Activated CD8-positive, alpha-beta T cell treated with anti-CD3 and anti-CD28 coated beads for 36 hours (primary cell): ENCODE measurements at regions not wholly inside any gene's neighbourhood (a gene's known extent, or its start where the extent isn't known, plus 50 kb on each side); places are given as distances from the start of the nearest gene placed in this dataset.

Experiments
- ATAC-seq: fragments of 200-7000 bp; cut with Tn5 transposase; one replicate; pipeline ENCODE4 v1.10.0; 2021; ENCODE audit warnings: mild to moderate bottlenecking, moderate library complexity
- CTCF ChIA-PET: fragments of 350-600 bp; sonication (Branson Sonifier 250); formaldehyde crosslinking; loops from one replicate; lab custom pipeline; 2021; ENCODE audit warnings: antibody characterized with exemption; lab: Charles Lee
- POLR2A ChIA-PET: fragments of 350-600 bp; sonication (Branson Sonifier 250); formaldehyde crosslinking; loops from one replicate; lab custom pipeline; 2021; ENCODE audit warnings: antibody characterized with exemption; lab: Charles Lee
- DNase-seq: peaks from one replicate; pipeline ENCODE4 v3.0.0-alpha.2; 2020
- H3K27ac Mint-ChIP-seq: one replicate; pipeline ENCODE4 v1.8.0; 2021; ENCODE audit warnings: mild to moderate bottlenecking, mixed read lengths
- H3K27me3 Mint-ChIP-seq: one replicate; pipeline ENCODE4 v1.8.0; 2021; ENCODE audit warnings: mixed read lengths
- H3K36me3 Mint-ChIP-seq: one replicate; pipeline ENCODE4 v1.8.0; 2021; ENCODE audit warnings: low read depth, mixed read lengths
- H3K4me1 Mint-ChIP-seq: one replicate; pipeline ENCODE4 v1.8.0; 2021; ENCODE audit warnings: low read depth, mixed read lengths
- H3K4me3 Mint-ChIP-seq: one replicate; pipeline ENCODE4 v1.8.0; 2021; ENCODE audit warnings: mild to moderate bottlenecking, moderate library complexity, mixed read lengths
- H3K9me3 Mint-ChIP-seq: one replicate; pipeline ENCODE4 v1.8.0; 2021; ENCODE audit warnings: mixed read lengths
- intact Hi-C: fragments of 100-400 bp; cut with micrococcal nuclease; formaldehyde crosslinking; loops from one replicate; pipeline ENCODE4 v1.10.0; 2022
- TF ChIP-seq, protein P1 (sequence below): fragments of 200-600 bp; IDR thresholded peaks from one replicate; pipeline ENCODE4 v1.8.0; 2022; ENCODE audit warnings: antibody characterized with exemption, mild to moderate bottlenecking

GRCh38 chr16:56108724-56109123 is 82.6 kb upstream of the GNAO1 start:
- Mint-ChIP-seq H3K27ac (no peak overlapping the region), H3K36me3 (no peaks in the 10 kb centered on the region), H3K9me3 (no peaks in the 10 kb centered on the region), H3K4me3 (no peak overlapping the region), H3K4me1 (no peaks in the 10 kb centered on the region), H3K27me3 (peaks cover 1% of the 10 kb centered on the region)
- ChIA-PET CTCF (interaction anchor here (1.2 kb wide), 1 partner anchor 95 kb away, joined by 3 read pairs; no protein-coding TSS in a partner anchor), POLR2A (no interaction called here)
- ATAC-seq (no peak), DNase-seq (no peak)
- intact Hi-C loops, result no loop called here
- TF ChIP-seq, protein P1, sequence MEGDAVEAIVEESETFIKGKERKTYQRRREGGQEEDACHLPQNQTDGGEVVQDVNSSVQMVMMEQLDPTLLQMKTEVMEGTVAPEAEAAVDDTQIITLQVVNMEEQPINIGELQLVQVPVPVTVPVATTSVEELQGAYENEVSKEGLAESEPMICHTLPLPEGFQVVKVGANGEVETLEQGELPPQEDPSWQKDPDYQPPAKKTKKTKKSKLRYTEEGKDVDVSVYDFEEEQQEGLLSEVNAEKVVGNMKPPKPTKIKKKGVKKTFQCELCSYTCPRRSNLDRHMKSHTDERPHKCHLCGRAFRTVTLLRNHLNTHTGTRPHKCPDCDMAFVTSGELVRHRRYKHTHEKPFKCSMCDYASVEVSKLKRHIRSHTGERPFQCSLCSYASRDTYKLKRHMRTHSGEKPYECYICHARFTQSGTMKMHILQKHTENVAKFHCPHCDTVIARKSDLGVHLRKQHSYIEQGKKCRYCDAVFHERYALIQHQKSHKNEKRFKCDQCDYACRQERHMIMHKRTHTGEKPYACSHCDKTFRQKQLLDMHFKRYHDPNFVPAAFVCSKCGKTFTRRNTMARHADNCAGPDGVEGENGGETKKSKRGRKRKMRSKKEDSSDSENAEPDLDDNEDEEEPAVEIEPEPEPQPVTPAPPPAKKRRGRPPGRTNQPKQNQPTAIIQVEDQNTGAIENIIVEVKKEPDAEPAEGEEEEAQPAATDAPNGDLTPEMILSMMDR, result no peak

DNA sequence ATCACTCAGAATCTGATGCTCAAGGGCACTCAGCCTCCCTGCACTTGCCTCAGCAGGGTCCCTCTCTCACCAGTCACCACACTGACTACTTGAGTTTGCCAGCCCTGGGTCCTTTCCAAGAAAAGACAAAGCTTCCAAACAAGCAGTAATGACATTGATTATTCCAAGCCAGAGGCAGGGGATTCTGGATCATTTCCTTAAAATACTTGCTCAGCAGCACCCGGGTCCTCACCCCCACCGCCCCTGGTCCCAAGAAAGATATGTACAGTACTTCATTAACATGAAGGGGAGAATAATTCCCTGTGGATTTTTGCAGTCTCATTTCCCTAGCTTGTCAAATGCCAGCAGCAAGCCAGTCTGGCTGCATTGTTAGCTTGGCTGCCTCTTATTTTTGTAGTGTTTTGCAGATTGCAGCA is 83.2 kb upstream of the GNAO1 start:
- POLR2A ChIA-PET, result no interaction called here
- Mint-ChIP-seq H3K9me3 (no peaks in the 10 kb centered on the region), H3K27me3 (peaks cover 1% of the 10 kb centered on the region), H3K4me1 (no peaks in the 10 kb centered on the region), H3K4me3 (no peak overlapping the region), H3K36me3 (no peaks in the 10 kb centered on the region), H3K27ac (no peak overlapping the region)
- no peak for ATAC-seq
- CTCF ChIA-PET, result interaction anchor here (1.2 kb wide), 1 partner anchor 95 kb away, joined by 3 read pairs; no protein-coding TSS in a partner anchor
- TF ChIP-seq, protein P1, result no peak
- DNase-seq, result no peak
- intact Hi-C loops, result no loop called here

GRCh38 chr16:56106527-56106926 is 84.8 kb upstream of the GNAO1 start:
- peaks cover 1% of the 10 kb centered on the region for H3K27me3 Mint-ChIP-seq
- H3K9me3 Mint-ChIP-seq, result no peaks in the 10 kb centered on the region
- ATAC-seq (no peak), DNase-seq (no peak)
- intact Hi-C loops, result no loop called here
- no peak overlapping the region for H3K4me3 Mint-ChIP-seq
- no peaks in the 10 kb centered on the region for H3K4me1 Mint-ChIP-seq
- TF ChIP-seq, protein P1, result no peak
- H3K36me3 Mint-ChIP-seq, result no peaks in the 10 kb centered on the region
- H3K27ac Mint-ChIP-seq, result no peak overlapping the region
- ChIA-PET CTCF (no interaction called here), POLR2A (no interaction called here)

- POLR2A ChIA-PET, result no interaction called here
- no peak for DNase-seq
- CTCF ChIA-PET, result no interaction called here
Measured at GRCh38 chr16:56102906-56103305, 88.4 kb upstream of the GNAO1 start.

DNA sequence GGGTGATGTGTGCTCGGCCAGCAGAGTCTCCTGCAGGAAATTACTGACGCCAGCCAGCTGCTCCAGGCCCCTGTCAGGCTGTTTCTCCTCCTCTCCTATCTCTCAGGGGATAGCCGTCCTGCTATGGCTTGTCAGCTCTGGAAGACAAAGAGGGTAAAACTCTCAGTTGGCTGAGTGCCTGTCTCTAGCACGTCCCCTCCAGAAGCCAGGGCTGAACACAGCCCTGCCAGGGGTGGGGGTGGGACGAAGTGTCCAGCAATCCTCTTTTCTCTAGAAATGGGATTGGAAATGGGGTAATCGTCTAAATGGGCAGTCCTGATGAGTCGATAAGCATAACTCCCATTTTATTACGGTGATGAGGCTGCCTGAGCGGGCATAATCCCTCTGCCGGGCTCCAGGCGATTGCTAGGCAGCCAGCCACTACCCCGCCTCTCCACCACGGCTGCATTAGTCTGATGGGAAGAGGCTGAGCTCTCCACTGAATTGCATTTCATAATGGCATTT is 89.1 kb upstream of the GNAO1 start:
- ChIA-PET CTCF (no interaction called here), POLR2A (no interaction called here)
- Mint-ChIP-seq H3K27me3 (peaks cover 5% of the 10 kb centered on the region), H3K4me3 (no peak overlapping the region), H3K27ac (no peak overlapping the region), H3K9me3 (no peaks in the 10 kb centered on the region), H3K36me3 (no peaks in the 10 kb centered on the region), H3K4me1 (no peaks in the 10 kb centered on the region)
- ATAC-seq (no peak), DNase-seq (no peak)
- intact Hi-C loops, result no loop called here
- TF ChIP-seq, protein P1, result no peak

More at GRCh38 chr16:56102906-56103305, 88.4 kb upstream of the GNAO1 start:
- no peak overlapping the region for H3K4me3 Mint-ChIP-seq
- TF ChIP-seq, protein P1, result no peak
- no peaks in the 10 kb centered on the region for H3K4me1 Mint-ChIP-seq
- H3K9me3 Mint-ChIP-seq, result no peaks in the 10 kb centered on the region
- intact Hi-C loops, result no loop called here
- H3K27me3 Mint-ChIP-seq, result peaks cover 3% of the 10 kb centered on the region
- ATAC-seq, result no peak
- no peak overlapping the region for H3K27ac Mint-ChIP-seq
- H3K36me3 Mint-ChIP-seq, result no peaks in the 10 kb centered on the region
